Endothelial cell of umbilical vein (primary cell): ENCODE measurements at regions not wholly inside any gene's neighbourhood (a gene's known extent, or its start where the extent isn't known, plus 50 kb on each side); places are given as distances from the start of the nearest gene placed in this dataset.

Experiments
- CTCF ChIP-seq, 2 donors: IDR thresholded peaks; 1 replicate in 1 of 2; 2 replicates in 1 of 2; pipeline ENCODE4 v1.5.1; 2011; ENCODE audit warnings: low read length in 2 of 2, mild to moderate bottlenecking in 2 of 2, moderate library complexity in 2 of 2, control low read depth in 1 of 2, inconsistent platforms in 1 of 2, low read depth in 1 of 2; ENCODE audit not compliant: insufficient read depth in 1 of 2; ENCODE audit errors: extremely low read depth in 1 of 2
- EZH2 ChIP-seq: IDR thresholded peaks from 2 replicates; pipeline ENCODE4 v1.6.1; 2012; ENCODE audit warnings: borderline replicate concordance, low read depth, mild to moderate bottlenecking, moderate library complexity, low read length, inconsistent platforms; ENCODE audit not compliant: severe bottlenecking
- MAX ChIP-seq: IDR thresholded peaks from 2 replicates; pipeline ENCODE4 v1.6.1; 2011; ENCODE audit not compliant: insufficient read depth, insufficient read length
- MYC ChIP-seq: IDR thresholded peaks from one replicate; pipeline ENCODE4 v1.6.1; 2011; ENCODE audit warnings: mild to moderate bottlenecking, low read depth, low read length
- POLR2A ChIP-seq: IDR thresholded peaks from 2 replicates; pipeline ENCODE4 v1.6.1; 2012; ENCODE audit warnings: low read depth, mild to moderate bottlenecking, control low read depth, low read length
- POLR2AphosphoS5 ChIP-seq: IDR thresholded peaks from 2 replicates; pipeline ENCODE4 v1.6.1; 2012; ENCODE audit warnings: low read depth, mild to moderate bottlenecking, control low read depth, low read length, moderate library complexity; ENCODE audit not compliant: insufficient read depth

- no peak for TF ChIP-seq POLR2AphosphoS5
- no peak for TF ChIP-seq CTCF (IDR thresholded peaks at IDR 0.05; ENCODE audit: extremely low read depth in 1 of 2, insufficient read depth in 1 of 2, low read depth in 1 of 2, low read length in 2 of 2)
- TF ChIP-seq POLR2A, result no peak
- no peak for TF ChIP-seq MAX
- no peak for TF ChIP-seq MYC
- no peak for TF ChIP-seq EZH2
These were observed 278.0 kb upstream of the NECTIN3 start for GRCh38 chr3:110793611-110794010.
